MM.1S (cell line): ENCODE measurements at regions not wholly inside any gene's neighbourhood (a gene's known extent, or its start where the extent isn't known, plus 50 kb on each side); places are given as distances from the start of the nearest gene placed in this dataset.

ENCODE experiments used
- DNase-seq: peaks from one replicate; pipeline ENCODE4 v3.0.0-alpha.2; 2015
- H2AFZ ChIP-seq: fragments of 300-600 bp; sonication (generic); 2 replicates; pipeline ENCODE4 v1.6.0; 2016; ENCODE audit warnings: antibody characterized with exemption, low read length
- H3F3A ChIP-seq: fragments of 300-600 bp; sonication (generic); 2 replicates; pipeline ENCODE4 v1.6.1; 2016; ENCODE audit warnings: mild to moderate bottlenecking, antibody characterized with exemption, low read length, moderate library complexity, mixed read lengths; ENCODE audit not compliant: insufficient read depth
- H3K27ac ChIP-seq: fragments of 300-600 bp; sonication (generic); 2 replicates; pipeline ENCODE4 v1.5.1; 2016; ENCODE audit warnings: mild to moderate bottlenecking, low read length
- H3K27me3 ChIP-seq: fragments of 300-600 bp; sonication (generic); replicated peaks from 2 replicates; pipeline ENCODE4 v1.6.0; 2016; ENCODE audit warnings: low read length; ENCODE audit not compliant: insufficient read depth
- H3K36me3 ChIP-seq: fragments of 300-600 bp; sonication (generic); replicated peaks from 2 replicates; pipeline ENCODE4 v1.6.1; 2016; ENCODE audit warnings: mild to moderate bottlenecking, low read length, mixed read lengths; ENCODE audit not compliant: insufficient read depth
- H3K4me1 ChIP-seq: fragments of 300-600 bp; sonication (generic); 2 replicates; pipeline ENCODE4 v1.6.1; 2016; ENCODE audit warnings: low read length, mixed read lengths
- H3K4me2 ChIP-seq: fragments of 300-600 bp; sonication (generic); 2 replicates; pipeline ENCODE4 v1.6.0; 2016; ENCODE audit warnings: low read depth, low read length
- H3K4me3 ChIP-seq: fragments of 300-600 bp; sonication (generic); 2 replicates; pipeline ENCODE4 v1.5.1; 2016; ENCODE audit warnings: low read length, mixed read lengths
- H3K79me2 ChIP-seq: fragments of 300-600 bp; sonication (generic); 2 replicates; pipeline ENCODE4 v1.6.1; 2016; ENCODE audit warnings: mixed run types, low read length, mixed read lengths
- H3K9ac ChIP-seq: fragments of 300-600 bp; sonication (generic); 2 replicates; pipeline ENCODE4 v1.6.1; 2016; ENCODE audit warnings: low read length, mixed read lengths
- H3K9me2 ChIP-seq: fragments of 300-600 bp; sonication (generic); replicated peaks from 2 replicates; pipeline ENCODE4 v1.6.1; 2016; ENCODE audit warnings: mild to moderate bottlenecking, low read length, mixed read lengths; ENCODE audit not compliant: insufficient read depth
- H3K9me3 ChIP-seq: fragments of 300-600 bp; sonication (generic); replicated peaks from 2 replicates; pipeline ENCODE4 v1.6.1; 2016; ENCODE audit warnings: mild to moderate bottlenecking, low read length, mixed read lengths; ENCODE audit not compliant: insufficient read depth
- H4K20me1 ChIP-seq: fragments of 300-600 bp; sonication (generic); 2 replicates; pipeline ENCODE4 v1.6.1; 2016; ENCODE audit warnings: mild to moderate bottlenecking, low read length, moderate library complexity, mixed read lengths; ENCODE audit not compliant: insufficient read depth
- EZH2 ChIP-seq: fragments of 300-600 bp; sonication (generic); optimal IDR thresholded peaks from 2 replicates; pipeline ENCODE3; 2017; ENCODE audit warnings: low read depth, mild to moderate bottlenecking, antibody characterized with exemption, low read length, mixed read lengths
- EZH2phosphoT487 ChIP-seq: fragments of 300-600 bp; sonication (generic); IDR thresholded peaks from 2 replicates; pipeline ENCODE4 v1.6.1; 2018; ENCODE audit warnings: antibody characterized with exemption, low read length
- TF ChIP-seq, protein P1 (sequence below): fragments of 300-600 bp; sonication (generic); IDR thresholded peaks from 2 replicates; pipeline ENCODE4 v1.5.1; 2016; ENCODE audit warnings: antibody characterized with exemption, low read length, mixed read lengths

- H3K4me1 ChIP-seq, result no peaks in the 10 kb centered on the region
- TF ChIP-seq, protein P1, sequence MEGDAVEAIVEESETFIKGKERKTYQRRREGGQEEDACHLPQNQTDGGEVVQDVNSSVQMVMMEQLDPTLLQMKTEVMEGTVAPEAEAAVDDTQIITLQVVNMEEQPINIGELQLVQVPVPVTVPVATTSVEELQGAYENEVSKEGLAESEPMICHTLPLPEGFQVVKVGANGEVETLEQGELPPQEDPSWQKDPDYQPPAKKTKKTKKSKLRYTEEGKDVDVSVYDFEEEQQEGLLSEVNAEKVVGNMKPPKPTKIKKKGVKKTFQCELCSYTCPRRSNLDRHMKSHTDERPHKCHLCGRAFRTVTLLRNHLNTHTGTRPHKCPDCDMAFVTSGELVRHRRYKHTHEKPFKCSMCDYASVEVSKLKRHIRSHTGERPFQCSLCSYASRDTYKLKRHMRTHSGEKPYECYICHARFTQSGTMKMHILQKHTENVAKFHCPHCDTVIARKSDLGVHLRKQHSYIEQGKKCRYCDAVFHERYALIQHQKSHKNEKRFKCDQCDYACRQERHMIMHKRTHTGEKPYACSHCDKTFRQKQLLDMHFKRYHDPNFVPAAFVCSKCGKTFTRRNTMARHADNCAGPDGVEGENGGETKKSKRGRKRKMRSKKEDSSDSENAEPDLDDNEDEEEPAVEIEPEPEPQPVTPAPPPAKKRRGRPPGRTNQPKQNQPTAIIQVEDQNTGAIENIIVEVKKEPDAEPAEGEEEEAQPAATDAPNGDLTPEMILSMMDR, result no peak
- TF ChIP-seq EZH2phosphoT487 (no peak), EZH2 (no peak)
Measured at GRCh38 chr1:60162936-60163335, 89.4 kb upstream of the C1orf87 start.

DNA sequence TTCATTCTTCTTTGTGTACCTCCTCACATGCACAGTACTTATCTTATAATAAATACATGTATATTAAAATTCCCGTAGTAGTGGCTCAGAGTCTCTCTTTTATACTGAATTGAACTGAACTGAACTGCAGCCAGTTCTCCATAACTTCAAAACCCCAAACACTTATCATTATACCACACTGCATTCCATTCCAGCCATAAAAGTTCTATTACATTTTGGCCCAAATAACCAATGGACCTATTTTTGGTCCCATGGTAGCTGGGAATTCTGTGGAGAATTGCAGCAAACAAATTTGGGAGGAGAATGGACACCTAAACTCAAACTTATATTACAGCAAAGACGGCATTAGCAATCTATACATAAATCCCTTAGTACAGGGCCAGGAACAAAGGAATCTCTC, 86.6 kb upstream of the C1orf87 start:
- no peak for DNase-seq
- no peaks in the 10 kb centered on the region for H4K20me1 ChIP-seq
- H3K9me3 ChIP-seq, result no peaks in the 10 kb centered on the region
- no peak overlapping the region for H3K27ac ChIP-seq
- H3K79me2 ChIP-seq, result no peaks in the 10 kb centered on the region
- H3K4me3 ChIP-seq, result no peak overlapping the region
- H3F3A ChIP-seq, result no peaks in the 10 kb centered on the region
- no peak overlapping the region for H3K9ac ChIP-seq
- H3K4me2 ChIP-seq, result no peak overlapping the region
- no peaks in the 10 kb centered on the region for H3K4me1 ChIP-seq
- H3K27me3 ChIP-seq, result no peaks in the 10 kb centered on the region
- no peaks in the 10 kb centered on the region for H3K9me2 ChIP-seq
- H3K36me3 ChIP-seq, result no peaks in the 10 kb centered on the region
- TF ChIP-seq EZH2, result no peak
- TF ChIP-seq EZH2phosphoT487, result no peak
- TF ChIP-seq, protein P1, result no peak
- H2AFZ ChIP-seq, result no peak overlapping the region

More at GRCh38 chr1:60162936-60163335, 89.4 kb upstream of the C1orf87 start:
- H3K4me2 ChIP-seq, result no peak overlapping the region
- H3K79me2 ChIP-seq, result no peaks in the 10 kb centered on the region
- H3K9me2 ChIP-seq, result no peaks in the 10 kb centered on the region
- no peak overlapping the region for H3K4me3 ChIP-seq
- H3K27me3 ChIP-seq, result no peaks in the 10 kb centered on the region
- no peaks in the 10 kb centered on the region for H3K9me3 ChIP-seq
- H3K9ac ChIP-seq, result no peak overlapping the region
- no peak overlapping the region for H2AFZ ChIP-seq
- no peak for DNase-seq
- no peaks in the 10 kb centered on the region for H4K20me1 ChIP-seq
- no peaks in the 10 kb centered on the region for H3F3A ChIP-seq
- no peaks in the 10 kb centered on the region for H3K36me3 ChIP-seq
- H3K27ac ChIP-seq, result no peak overlapping the region

GRCh38 chr1:60156371-60156770, 82.8 kb upstream of the C1orf87 start:
- H4K20me1 ChIP-seq, result no peaks in the 10 kb centered on the region
- no peaks in the 10 kb centered on the region for H3K36me3 ChIP-seq
- no peak overlapping the region for H3K27ac ChIP-seq
- no peaks in the 10 kb centered on the region for H3K79me2 ChIP-seq
- H2AFZ ChIP-seq, result no peak overlapping the region
- H3K9ac ChIP-seq, result no peak overlapping the region
- H3K4me2 ChIP-seq, result no peak overlapping the region
- no peak for DNase-seq
- TF ChIP-seq, protein P1, result no peak
- TF ChIP-seq EZH2, result no peak
- no peaks in the 10 kb centered on the region for H3F3A ChIP-seq
- no peaks in the 10 kb centered on the region for H3K9me3 ChIP-seq
- H3K27me3 ChIP-seq, result no peaks in the 10 kb centered on the region
- H3K9me2 ChIP-seq, result no peaks in the 10 kb centered on the region
- no peaks in the 10 kb centered on the region for H3K4me1 ChIP-seq
- no peak overlapping the region for H3K4me3 ChIP-seq
